ENCODE measurements at regions not wholly inside any gene's neighbourhood (a gene's known extent, or its start where the extent isn't known, plus 50 kb on each side); places are given as distances from the start of the nearest gene placed in this dataset.

- in situ Hi-C loops (cut with HindIII; ENCODE audit: low sequenced_read_pairs), result no loop called here
These were observed 167.3 kb downstream of the CDH26 start for GRCh38 chr20:60125513-60125912.

- in situ Hi-C loops (cut with HindIII; ENCODE audit: low sequenced_read_pairs), result no loop called here
These were observed 168.8 kb downstream of the CDH26 start for GRCh38 chr20:60126975-60127374.

- in situ Hi-C loops (cut with HindIII; ENCODE audit: low sequenced_read_pairs), result no loop called here
These were observed 173.2 kb downstream of the CDH26 start for GRCh38 chr20:60131375-60131774.

DNA sequence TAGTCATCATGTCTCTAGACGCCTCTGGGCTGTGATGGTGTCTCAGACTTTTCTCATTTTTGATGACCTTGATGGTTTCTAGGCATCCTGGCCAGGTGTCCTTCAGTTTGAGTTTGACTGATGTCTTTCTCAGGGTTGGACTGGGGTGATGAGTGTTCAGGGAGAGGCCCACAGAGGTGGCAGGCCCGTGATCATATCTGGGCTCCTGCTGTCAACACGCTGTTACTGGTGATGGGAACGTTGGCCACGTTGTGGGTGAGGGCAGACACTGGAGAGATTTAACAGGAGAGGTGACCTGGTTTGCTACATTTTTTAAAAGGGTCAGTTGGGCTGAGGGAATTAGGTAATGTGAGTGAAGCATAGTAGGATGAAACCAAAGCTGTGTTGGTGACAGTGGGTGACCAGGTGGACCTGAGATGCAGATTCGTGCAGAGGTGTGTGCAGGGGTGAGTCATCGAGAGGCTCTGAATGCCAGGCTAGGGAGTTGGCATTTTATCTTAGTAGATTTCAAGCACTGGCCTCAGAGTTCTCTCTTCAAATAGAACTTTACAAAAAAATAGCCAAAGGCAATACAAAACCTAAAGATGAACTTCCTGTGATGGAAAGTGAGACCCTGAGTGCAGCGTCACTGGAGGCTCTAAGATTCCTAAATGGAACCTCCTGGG lies 174.1 kb downstream of the CDH26 start:
- in situ Hi-C loops (cut with HindIII; ENCODE audit: low sequenced_read_pairs), result no loop called here

DNA sequence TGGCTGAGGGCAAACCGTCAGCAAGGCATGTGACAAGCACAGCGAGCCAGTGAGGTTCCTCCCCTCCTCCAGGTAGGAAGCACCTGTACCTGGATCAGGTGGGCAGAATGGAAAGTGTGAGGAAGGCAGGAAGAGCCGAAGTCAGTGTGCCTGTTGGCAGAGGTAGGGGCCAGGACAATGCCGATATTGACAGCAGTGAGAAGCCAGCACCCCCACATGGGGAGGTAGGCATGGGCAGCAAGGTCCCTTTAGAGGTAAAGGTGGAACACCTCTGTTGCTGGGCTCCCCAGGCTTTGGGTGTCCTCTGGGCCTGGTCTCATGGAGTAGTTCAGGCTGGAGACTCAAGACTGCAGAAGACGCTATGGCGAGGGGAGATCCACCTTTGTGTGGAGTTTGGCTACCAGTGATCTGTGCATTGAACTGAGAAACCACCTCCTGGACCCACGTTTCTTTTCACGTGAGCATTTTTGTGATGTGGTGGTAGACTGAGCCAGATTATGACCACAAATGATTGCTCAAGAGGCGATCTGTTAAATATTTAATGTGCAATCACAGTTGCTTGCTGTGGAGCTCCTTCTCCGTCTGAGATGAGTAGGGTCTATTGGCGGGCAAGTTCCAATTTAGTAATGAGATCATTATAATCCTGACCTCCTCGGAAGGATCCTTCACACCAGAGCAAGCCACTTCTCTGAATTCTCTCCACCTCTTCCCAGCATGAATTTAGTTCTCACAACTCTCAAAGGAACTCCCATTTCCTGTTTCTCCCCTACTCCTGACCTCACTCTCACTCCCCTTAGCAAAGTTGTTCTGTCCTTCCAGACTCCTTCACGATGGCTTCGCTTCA lies 174.8 kb downstream of the CDH26 start:
- in situ Hi-C loops (cut with HindIII; ENCODE audit: low sequenced_read_pairs), result no loop called here

- in situ Hi-C loops (cut with HindIII; ENCODE audit: low sequenced_read_pairs), result no loop called here
These were observed 177.1 kb downstream of the CDH26 start for GRCh38 chr20:60135276-60135675.

- in situ Hi-C loops (cut with HindIII; ENCODE audit: low sequenced_read_pairs), result no loop called here
These were observed 178.6 kb downstream of the CDH26 start for GRCh38 chr20:60136645-60137401.

DNA sequence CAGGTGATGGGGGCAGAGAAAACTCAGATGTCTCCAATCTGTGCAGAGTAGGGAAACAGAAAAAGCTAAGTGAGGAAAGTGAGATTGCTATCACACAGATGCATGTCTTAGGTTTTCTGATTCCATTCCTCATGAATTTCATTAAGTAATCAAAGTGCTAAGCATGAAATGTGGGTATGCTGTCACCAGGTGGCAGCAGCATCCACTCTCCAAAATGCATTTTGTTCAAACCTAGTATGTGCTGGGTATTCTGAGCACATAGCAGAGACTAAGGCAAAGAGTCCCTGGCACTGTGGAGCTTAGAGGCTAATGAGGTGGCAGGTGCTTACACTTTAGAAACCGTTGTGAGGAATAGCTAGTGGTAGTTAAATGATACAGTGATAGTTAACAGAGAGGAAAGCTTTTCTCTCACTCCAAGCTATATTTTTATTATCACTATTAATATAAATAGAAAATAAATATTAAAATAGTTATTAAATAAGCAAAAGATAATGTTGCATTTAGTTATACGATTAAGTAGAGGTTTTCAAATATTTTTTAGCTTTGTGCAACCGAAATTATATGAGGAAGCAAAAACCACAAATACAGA lies 179.5 kb downstream of the CDH26 start:
- in situ Hi-C loops (cut with HindIII; ENCODE audit: low sequenced_read_pairs), result no loop called here

DNA sequence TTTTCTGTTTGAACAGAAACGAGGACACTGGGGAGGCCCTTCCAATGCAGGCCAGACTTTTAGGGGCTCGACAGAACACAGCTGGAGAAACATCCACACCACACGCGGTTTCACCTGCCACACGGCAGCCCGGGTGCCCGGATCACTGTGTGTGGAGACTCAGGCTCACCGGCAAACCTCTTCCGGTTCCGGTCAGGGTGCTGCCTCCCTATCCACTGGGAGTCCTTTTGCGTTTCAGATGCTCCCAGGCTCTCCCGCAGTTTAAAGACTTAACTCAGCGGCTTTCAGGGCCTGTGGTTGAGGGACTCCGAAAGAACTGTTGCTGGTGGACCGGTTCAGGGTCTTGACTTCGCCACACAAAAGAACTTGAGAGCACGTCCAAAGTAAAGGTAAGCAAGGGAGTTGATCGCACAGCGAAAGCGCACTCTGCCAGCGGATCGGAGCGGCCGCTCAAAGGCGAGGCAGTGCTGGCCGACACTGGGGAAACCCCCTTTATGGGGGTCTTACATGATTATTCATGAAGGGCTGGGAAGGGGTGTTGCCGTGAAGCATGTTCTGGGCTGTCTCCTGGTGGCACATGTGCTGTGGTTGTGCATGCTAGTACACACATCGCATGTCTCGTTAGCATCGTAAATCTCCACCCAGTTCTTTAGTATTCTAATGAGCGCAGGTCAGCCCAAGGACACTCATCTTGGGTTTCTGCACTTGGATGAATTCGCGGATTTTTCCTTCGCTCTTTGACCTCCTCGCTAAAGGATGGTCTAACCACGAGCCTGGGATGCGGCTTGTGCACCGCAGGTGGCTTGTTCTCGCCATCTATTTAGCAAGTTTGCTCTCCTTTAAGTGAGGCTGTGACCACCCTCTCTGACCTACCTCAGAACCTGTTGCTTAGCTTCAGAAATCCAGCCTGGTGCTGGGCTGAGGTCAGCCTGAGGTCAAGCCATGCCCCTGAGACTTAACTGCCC lies 180.3 kb downstream of the CDH26 start:
- in situ Hi-C loops (cut with HindIII; ENCODE audit: low sequenced_read_pairs), result no loop called here

GRCh38 chr20:60139663-60140446 lies 181.6 kb downstream of the CDH26 start:
- in situ Hi-C loops (cut with HindIII; ENCODE audit: low sequenced_read_pairs), result no loop called here

DNA sequence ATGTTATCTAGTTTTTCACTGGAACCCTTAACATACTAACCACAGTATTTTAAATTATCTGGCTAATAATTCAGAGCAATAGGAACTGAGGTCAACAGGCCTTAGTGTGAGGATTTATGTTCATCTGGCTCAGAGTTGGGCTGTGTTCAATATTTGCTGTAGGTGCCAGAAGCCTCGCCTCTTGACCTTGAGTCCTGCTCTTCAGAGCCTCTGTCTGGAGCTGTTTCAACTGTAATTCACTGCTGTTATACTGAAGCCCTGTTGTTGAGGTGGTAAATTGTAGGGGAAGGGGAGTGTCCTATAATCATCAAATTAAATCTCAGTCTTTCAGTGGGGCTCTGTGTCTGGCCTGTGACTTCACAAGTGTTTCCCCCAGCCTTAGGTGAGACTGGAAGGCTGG lies 184.4 kb downstream of the CDH26 start:
- in situ Hi-C loops (cut with HindIII; ENCODE audit: low sequenced_read_pairs), result no loop called here

DNA sequence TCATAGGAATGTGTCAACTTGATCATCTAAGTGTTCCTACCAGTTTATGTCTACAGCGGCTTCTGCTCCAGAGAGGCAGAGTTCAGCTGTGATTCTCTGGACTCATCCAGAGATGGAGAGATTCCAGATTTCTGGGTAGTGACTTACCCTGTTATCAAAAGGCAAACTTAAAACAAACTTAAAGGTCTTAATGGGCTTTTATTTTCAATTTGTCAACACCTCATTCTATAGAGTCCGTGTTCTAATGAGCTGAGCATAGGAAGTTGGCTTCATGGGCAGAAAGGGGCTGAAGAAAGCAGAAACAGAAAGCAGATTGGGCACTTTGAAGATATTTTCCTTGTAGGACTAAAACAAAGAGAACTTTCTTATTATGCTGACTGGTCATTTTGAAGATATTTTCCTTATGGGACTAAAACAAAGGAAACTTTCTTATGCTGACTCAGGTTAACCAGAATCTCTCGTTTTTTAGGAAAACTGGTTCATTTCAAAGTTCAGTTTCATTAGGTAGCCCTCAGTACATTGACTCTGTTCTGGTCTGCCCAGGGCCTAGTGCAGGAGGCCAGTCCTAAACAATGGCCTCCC lies 185.1 kb downstream of the CDH26 start:
- in situ Hi-C loops (cut with HindIII; ENCODE audit: low sequenced_read_pairs), result no loop called here

DNA sequence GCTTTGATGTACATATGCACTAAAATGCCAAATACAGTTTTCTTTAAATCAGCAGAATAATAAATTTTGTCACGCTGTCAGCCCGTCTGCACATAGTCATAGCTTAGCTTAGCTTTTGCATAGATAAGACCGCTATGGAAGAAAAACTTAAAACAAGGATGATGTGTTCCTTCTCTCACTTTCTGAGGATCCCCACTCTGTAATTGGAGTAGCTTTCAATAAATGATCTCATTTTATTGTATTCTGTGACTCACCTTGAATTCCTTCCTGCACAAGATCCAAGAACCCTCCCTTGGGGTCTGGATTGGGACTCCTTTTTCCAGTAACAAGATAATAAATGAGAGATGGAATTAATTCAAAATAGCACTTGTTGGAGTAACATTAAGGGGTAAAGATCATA lies 186.2 kb downstream of the CDH26 start:
- in situ Hi-C loops (cut with HindIII; ENCODE audit: low sequenced_read_pairs), result no loop called here

DNA sequence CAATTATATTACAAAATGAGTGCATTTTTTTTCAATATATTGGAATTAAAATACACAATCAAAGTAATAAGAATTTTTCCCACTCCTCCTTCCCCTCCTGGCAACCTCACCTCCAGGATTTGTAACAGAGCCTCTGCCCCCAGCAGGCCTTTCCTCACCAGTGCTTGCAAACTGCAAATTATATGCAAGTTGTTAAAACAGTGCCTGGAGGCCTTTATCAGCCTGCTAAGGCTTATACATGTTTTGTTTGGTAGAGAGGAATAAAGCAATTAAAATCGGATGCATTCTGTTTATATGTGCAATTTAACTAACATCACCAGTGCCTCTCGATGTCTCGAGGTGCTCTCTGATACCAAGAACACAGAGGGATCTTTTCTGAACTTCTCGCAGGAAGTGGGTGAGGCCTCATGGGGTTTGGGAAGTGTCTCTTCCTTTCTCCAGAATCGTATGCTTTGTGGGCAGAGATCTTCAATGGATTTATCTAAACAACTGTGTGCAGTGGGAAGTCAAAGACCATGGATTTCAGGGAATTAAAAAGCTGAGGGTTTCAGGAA lies 186.8 kb downstream of the CDH26 start:
- in situ Hi-C loops (cut with HindIII; ENCODE audit: low sequenced_read_pairs), result no loop called here

GRCh38 chr20:60147004-60147403 lies 188.8 kb downstream of the CDH26 start:
- in situ Hi-C loops (cut with HindIII; ENCODE audit: low sequenced_read_pairs), result no loop called here

DNA sequence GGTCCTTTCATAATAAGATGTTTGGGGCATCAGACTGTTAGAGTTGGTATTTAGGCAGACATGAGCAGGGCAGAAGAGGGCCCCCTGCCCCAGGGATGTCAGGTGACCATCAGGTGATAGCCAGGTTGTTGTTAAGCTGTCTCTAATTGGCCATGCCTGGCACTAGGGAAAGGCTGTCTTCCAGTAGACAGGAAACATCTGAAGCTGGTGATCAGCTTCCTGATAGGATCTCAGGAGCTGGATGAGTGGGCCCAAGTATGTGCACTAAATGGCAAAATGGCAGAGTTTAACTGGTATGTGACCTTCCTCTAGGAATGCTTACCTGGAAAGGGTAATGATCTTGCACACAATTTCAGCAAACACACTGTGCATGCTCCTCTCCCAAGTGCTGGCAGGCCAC lies 190.7 kb downstream of the CDH26 start:
- in situ Hi-C loops (cut with HindIII; ENCODE audit: low sequenced_read_pairs), result no loop called here

DNA sequence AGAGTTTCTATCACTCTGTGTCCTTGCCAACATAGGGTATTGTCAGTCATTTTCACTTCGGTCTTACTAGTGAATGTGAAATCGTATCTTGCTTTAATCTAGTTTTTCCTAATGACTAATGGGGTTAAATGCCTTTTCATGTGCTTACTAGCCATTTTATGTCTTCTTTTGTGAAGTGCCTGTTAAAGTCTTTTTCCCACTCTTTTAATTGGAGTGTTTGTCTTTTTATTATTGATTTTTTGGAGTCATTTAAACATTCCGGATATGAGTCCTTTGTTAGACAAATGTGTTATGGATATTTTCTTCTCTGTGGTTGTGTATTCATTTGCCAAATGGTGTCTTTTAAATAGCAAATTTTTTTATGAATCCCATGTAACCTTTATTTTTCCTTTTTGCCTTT lies 194.6 kb downstream of the CDH26 start:
- in situ Hi-C loops (cut with HindIII; ENCODE audit: low sequenced_read_pairs), result no loop called here

DNA sequence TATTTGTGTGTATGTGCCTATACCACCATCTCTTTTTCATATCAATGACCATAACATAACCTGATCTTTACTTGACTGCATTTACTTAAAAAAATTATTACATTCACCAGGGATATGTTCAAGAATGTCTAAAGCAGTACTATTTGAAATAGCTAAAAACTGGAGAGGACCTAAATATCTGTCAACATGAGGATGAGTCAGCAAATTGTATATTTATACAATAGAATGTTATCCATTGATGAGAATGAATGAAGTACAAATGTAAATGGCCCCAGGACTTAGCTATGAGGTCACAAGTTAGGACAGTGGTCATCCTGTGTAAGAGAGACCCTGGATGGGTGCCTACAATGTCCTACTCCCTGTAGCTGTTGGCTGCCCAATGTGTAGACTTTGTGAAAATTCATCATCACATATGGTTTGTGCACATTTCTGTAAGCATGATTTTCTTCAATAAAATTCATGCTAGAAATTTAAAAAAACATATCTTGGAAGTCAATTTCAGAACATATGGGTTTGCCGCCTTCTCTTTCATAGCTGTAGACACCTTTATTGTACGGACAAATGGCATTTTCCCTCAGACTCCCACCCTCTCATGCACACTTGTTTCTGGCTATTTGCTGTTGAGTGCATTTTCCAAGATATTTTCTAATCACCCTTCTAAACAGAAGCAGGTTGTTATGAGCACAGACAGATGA lies 202.4 kb downstream of the CDH26 start:
- in situ Hi-C loops (cut with HindIII; ENCODE audit: low sequenced_read_pairs), result no loop called here

Measured in DLD1 (cell line).